Vagina (tissue), 2 donors: ENCODE measurements at regions not wholly inside any gene's neighbourhood (a gene's known extent, or its start where the extent isn't known, plus 50 kb on each side); places are given as distances from the start of the nearest gene placed in this dataset.

Experiments
- DNase-seq, 2 donors: peaks; one replicate each; pipeline ENCODE4 v3.0.0-alpha.2; 2017; ENCODE audit errors: extremely low spot score in 2 of 2
- H3K27ac ChIP-seq: fragments of 200-600 bp; sonication (generic); one replicate; pipeline ENCODE4 v1.5.1; 2019
- H3K27me3 ChIP-seq: fragments of 200-600 bp; sonication (generic); one replicate; pipeline ENCODE4 v1.5.1; 2019
- H3K36me3 ChIP-seq, 2 donors: fragments of 200-600 bp; sonication (generic); one replicate each; pipeline ENCODE4 v1.5.1; 2017 to 2019
- H3K4me1 ChIP-seq: fragments of 200-600 bp; sonication (generic); one replicate; pipeline ENCODE4 v1.5.1; 2019
- H3K4me3 ChIP-seq, 2 donors: fragments of 200-600 bp; sonication (generic); 1 replicate in 1 of 2; 2 replicates in 1 of 2; pipeline ENCODE4 v1.5.1; 2016 to 2019
- H3K9me3 ChIP-seq: fragments of 200-600 bp; sonication (generic); one replicate; pipeline ENCODE4 v1.5.1; 2019
- POLR2A ChIP-seq, 2 donors: fragments of 450-650 bp; IDR thresholded peaks; one replicate each; pipeline ENCODE4 v1.6.1; 2017; ENCODE audit warnings: antibody characterized with exemption in 2 of 2, mild to moderate bottlenecking in 2 of 2, moderate library complexity in 2 of 2
- POLR2AphosphoS5 ChIP-seq, 2 donors: sonication (generic); formaldehyde crosslinking; IDR thresholded peaks; one replicate each; pipeline ENCODE4 v1.9.0; 2017; ENCODE audit warnings: antibody characterized with exemption in 2 of 2, mild to moderate bottlenecking in 2 of 2, low read depth in 1 of 2; ENCODE audit not compliant: insufficient read depth in 1 of 2
- intact Hi-C: fragments of 100-400 bp; cut with DNase I; formaldehyde crosslinking; loops from one replicate; pipeline ENCODE4 v1.15.1; 2023
- TF ChIP-seq, protein P1 (sequence below), 3 experiments: fragments of 450-650 bp in 2 of 3; fragments of 200-600 bp in 1 of 3; sonication (generic) in 1 of 3; IDR thresholded peaks; one replicate each; pipeline ENCODE4 v1.5.1; 2017 to 2019; ENCODE audit warnings: antibody characterized with exemption in 3 of 3, mild to moderate bottlenecking in 2 of 3, moderate library complexity in 2 of 3

- no peak overlapping the region for H3K4me3 ChIP-seq
- H3K27ac ChIP-seq = no peak overlapping the region
- no peak for TF ChIP-seq POLR2A (IDR thresholded peaks at IDR 0.05)
- no peak for TF ChIP-seq POLR2AphosphoS5 (IDR thresholded peaks at IDR 0.05; ENCODE audit: insufficient read depth in 1 of 2, low read depth in 1 of 2)
- TF ChIP-seq, protein P1, sequence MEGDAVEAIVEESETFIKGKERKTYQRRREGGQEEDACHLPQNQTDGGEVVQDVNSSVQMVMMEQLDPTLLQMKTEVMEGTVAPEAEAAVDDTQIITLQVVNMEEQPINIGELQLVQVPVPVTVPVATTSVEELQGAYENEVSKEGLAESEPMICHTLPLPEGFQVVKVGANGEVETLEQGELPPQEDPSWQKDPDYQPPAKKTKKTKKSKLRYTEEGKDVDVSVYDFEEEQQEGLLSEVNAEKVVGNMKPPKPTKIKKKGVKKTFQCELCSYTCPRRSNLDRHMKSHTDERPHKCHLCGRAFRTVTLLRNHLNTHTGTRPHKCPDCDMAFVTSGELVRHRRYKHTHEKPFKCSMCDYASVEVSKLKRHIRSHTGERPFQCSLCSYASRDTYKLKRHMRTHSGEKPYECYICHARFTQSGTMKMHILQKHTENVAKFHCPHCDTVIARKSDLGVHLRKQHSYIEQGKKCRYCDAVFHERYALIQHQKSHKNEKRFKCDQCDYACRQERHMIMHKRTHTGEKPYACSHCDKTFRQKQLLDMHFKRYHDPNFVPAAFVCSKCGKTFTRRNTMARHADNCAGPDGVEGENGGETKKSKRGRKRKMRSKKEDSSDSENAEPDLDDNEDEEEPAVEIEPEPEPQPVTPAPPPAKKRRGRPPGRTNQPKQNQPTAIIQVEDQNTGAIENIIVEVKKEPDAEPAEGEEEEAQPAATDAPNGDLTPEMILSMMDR (IDR thresholded peaks at IDR 0.05) = no peak
- H3K36me3 ChIP-seq = no peaks in the 10 kb centered on the region
- intact Hi-C loops = no loop called here
- H3K27me3 ChIP-seq = no peaks in the 10 kb centered on the region
- DNase-seq = no peak
- no peaks in the 10 kb centered on the region for H3K4me1 ChIP-seq
- H3K9me3 ChIP-seq = no peaks in the 10 kb centered on the region
These were observed 132.7 kb upstream of the EYA4 start for GRCh38 chr6:133108419-133108818.

DNA sequence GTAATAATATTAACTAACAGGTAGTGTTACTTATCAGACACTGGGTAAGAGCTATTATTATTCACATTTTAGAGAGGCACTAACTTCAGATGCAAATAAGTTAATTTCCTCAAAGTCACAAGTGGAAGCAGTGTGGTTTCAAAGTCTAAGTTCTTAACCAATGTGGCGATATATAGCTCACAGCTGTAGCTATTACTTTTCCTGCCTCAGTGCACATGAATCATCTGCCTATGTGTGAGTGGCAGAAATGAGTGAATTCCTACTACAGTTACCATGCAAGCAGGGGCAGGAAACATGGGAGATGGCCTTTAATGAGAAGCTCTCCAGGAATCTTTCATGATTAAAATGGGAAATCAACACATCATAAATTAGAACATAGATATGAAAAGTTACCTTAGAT lies 126.2 kb upstream of the EYA4 start:
- intact Hi-C loops = no loop called here
- Histone ChIP-seq H3K27me3 (no peaks in the 10 kb centered on the region), H3K4me3 (no peak overlapping the region), H3K4me1 (no peaks in the 10 kb centered on the region), H3K36me3 (no peaks in the 10 kb centered on the region), H3K27ac (no peak overlapping the region), H3K9me3 (no peaks in the 10 kb centered on the region)
- no peak for DNase-seq
- TF ChIP-seq POLR2A (IDR thresholded peaks at IDR 0.05) (no peak), POLR2AphosphoS5 (IDR thresholded peaks at IDR 0.05; ENCODE audit: insufficient read depth in 1 of 2, low read depth in 1 of 2) (no peak)
- TF ChIP-seq, protein P1 (IDR thresholded peaks at IDR 0.05) = no peak

- no peak for TF ChIP-seq POLR2AphosphoS5 (IDR thresholded peaks at IDR 0.05; ENCODE audit: insufficient read depth in 1 of 2, low read depth in 1 of 2)
- TF ChIP-seq, protein P1 (IDR thresholded peaks at IDR 0.05) = no peak
- no peak for TF ChIP-seq POLR2A (IDR thresholded peaks at IDR 0.05)
- Histone ChIP-seq H3K4me1 (no peaks in the 10 kb centered on the region), H3K36me3 (no peaks in the 10 kb centered on the region), H3K4me3 (no peak overlapping the region), H3K9me3 (no peaks in the 10 kb centered on the region), H3K27me3 (no peaks in the 10 kb centered on the region), H3K27ac (no peak overlapping the region)
- intact Hi-C loops = no loop called here
- DNase-seq = no peak
These were observed 125.2 kb upstream of the EYA4 start for GRCh38 chr6:133115946-133116345.

- intact Hi-C loops = no loop called here
- Histone ChIP-seq H3K27ac (no peak overlapping the region), H3K4me3 (no peak overlapping the region), H3K4me1 (no peaks in the 10 kb centered on the region), H3K36me3 (no peaks in the 10 kb centered on the region), H3K9me3 (no peaks in the 10 kb centered on the region), H3K27me3 (no peaks in the 10 kb centered on the region)
- DNase-seq = no peak
- TF ChIP-seq, protein P1 (IDR thresholded peaks at IDR 0.05) = no peak
- TF ChIP-seq POLR2AphosphoS5 (IDR thresholded peaks at IDR 0.05; ENCODE audit: insufficient read depth in 1 of 2, low read depth in 1 of 2) = no peak
- TF ChIP-seq POLR2A (IDR thresholded peaks at IDR 0.05) = no peak
These were observed 113.0 kb upstream of the EYA4 start for GRCh38 chr6:133128191-133128590.

- Histone ChIP-seq H3K27me3 (no peaks in the 10 kb centered on the region), H3K4me3 (no peak overlapping the region), H3K27ac (no peak overlapping the region), H3K4me1 (no peaks in the 10 kb centered on the region), H3K9me3 (no peaks in the 10 kb centered on the region), H3K36me3 (no peaks in the 10 kb centered on the region)
- TF ChIP-seq POLR2A (IDR thresholded peaks at IDR 0.05) = no peak
- TF ChIP-seq POLR2AphosphoS5 (IDR thresholded peaks at IDR 0.05; ENCODE audit: insufficient read depth in 1 of 2, low read depth in 1 of 2) = no peak
- TF ChIP-seq, protein P1 (IDR thresholded peaks at IDR 0.05) = no peak
- intact Hi-C loops = no loop called here
- DNase-seq = no peak
These were observed 111.6 kb upstream of the EYA4 start for GRCh38 chr6:133129556-133129955.
